ENCODE measurements at regions not wholly inside any gene's neighbourhood (a gene's known extent, or its start where the extent isn't known, plus 50 kb on each side); places are given as distances from the start of the nearest gene placed in this dataset.
"Not testable (repeated sequence)": the region's sequence is repeated elsewhere in the genome, so short reads cannot be mapped to it uniquely, and the experiment has no call there.

DNA sequence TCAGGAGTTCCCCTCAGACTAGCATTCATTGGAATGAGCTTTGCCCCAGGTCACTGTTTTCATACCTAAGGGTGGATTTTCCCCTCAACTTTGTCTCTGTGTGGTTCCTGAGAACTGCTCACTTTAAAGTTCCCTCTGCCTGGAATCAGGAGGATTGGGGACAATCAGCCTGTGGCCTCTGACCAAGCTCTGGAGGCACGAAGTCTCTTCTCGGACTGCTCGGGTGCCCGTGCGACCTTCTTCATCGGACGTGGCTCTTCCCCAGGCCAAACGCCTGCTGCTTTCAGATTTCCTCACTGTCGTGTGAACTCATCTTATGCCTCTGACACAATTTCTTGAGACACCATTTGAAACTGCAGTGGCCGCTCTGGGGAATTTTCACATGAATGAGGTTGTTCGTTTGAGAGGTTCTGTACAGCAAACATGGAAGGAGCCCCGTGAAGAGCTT lies 153.7 kb upstream of the PZP start:
- peaks cover 26% of the 10 kb centered on the region for H3K4me1 ChIP-seq (ENCODE audit: insufficient read depth)
- H3K4me3 ChIP-seq, result no peak overlapping the region
- Mint-ChIP-seq H3K9me3 (no peaks in the 10 kb centered on the region), H3K4me1 (peaks cover 38% of the 10 kb centered on the region), H3K36me3 (ENCODE audit: low read depth) (0 out of 3 replicates have a peak, but pooled peaks cover 3% of the 10 kb centered on the region), H3K27ac (peak overlapping the region; percentile 19), H3K4me3 (no peak overlapping the region), H3K27me3 (ENCODE audit: insufficient read depth, low read depth, poor library complexity) (peaks cover 4% of the 10 kb centered on the region)
- H3K27me3 ChIP-seq (ENCODE audit: insufficient read depth), result no peaks in the 10 kb centered on the region
- H3K27ac ChIP-seq (ENCODE audit: low read depth), result no peak overlapping the region
- H3K36me3 ChIP-seq (ENCODE audit: insufficient read depth), result no peaks in the 10 kb centered on the region
- DNase-seq (ENCODE audit: low spot score) (no peak), ATAC-seq (no peak)
- peak overlapping the region; percentile 13; the same call in 1 of the 2 replicates for H2AFZ ChIP-seq
- H3K79me2 ChIP-seq (replicated peaks; ENCODE audit: insufficient read depth), result no peaks in the 10 kb centered on the region
- no peaks in the 10 kb centered on the region for H3K9me2 ChIP-seq (ENCODE audit: insufficient read depth)
- no peaks in the 10 kb centered on the region for H3F3A ChIP-seq (replicated peaks; ENCODE audit: low read depth)
- H4K20me1 ChIP-seq (replicated peaks; ENCODE audit: insufficient read depth), result no peaks in the 10 kb centered on the region
- no peak overlapping the region for H3K4me2 ChIP-seq
- TF ChIP-seq EZH2 (IDR thresholded peaks at IDR 0.05; ENCODE audit: low read depth, unreplicated experiment) (no peak), STAT1 (IDR thresholded peaks at IDR 0.05; ENCODE audit: unreplicated experiment) (no peak)

DNA sequence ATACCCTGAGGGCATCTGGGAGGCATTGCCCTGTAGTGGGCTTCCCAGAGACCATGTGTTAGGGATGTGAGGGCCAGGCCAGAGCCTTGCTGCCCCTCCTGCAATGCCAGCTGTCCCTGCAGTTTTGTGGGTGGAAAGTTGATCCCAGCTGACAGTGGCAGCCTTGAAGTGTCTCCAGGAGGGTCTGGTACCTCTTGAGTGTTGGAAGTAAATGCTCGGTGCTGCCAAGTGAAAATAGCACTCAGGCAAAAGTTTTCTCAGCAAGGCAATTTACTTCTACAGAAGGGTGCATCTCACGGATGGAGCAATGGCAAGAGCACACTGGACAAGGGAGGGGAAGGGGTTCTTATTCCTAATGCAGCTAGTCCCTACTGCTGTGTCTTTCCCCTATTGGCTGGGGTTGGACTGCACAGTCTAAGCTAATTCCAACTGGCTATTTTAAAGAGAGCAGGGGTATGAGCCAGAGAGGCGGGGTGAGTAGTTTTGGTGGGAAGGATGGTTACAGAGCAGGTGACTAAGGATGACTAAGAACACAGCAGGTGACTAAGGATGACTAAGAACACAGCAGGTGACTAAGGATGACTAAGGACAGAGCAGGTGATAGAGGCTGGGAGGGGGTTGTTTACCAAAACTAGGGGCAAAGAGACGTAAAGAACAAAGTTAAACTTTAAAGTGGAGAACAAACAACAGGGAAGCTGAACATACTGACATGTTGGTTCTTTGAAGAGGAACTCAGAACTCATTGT lies 146.0 kb upstream of the PZP start:
- not testable (repeated sequence) for ATAC-seq; H3K27ac Mint-ChIP-seq; H3K4me2 ChIP-seq; H3K4me1 ChIP-seq (ENCODE audit: insufficient read depth); H3K79me2 ChIP-seq (replicated peaks; ENCODE audit: insufficient read depth); DNase-seq (ENCODE audit: low spot score); H4K20me1 ChIP-seq (replicated peaks; ENCODE audit: insufficient read depth); H3F3A ChIP-seq (replicated peaks; ENCODE audit: low read depth); H3K4me1 Mint-ChIP-seq; H3K9me2 ChIP-seq (ENCODE audit: insufficient read depth); H3K27me3 ChIP-seq (ENCODE audit: insufficient read depth); H2AFZ ChIP-seq; H3K4me3 Mint-ChIP-seq; H3K27ac ChIP-seq (ENCODE audit: low read depth); H3K36me3 ChIP-seq (ENCODE audit: insufficient read depth); H3K4me3 ChIP-seq
- H3K36me3 Mint-ChIP-seq (ENCODE audit: low read depth), result peaks cover 54% of the 10 kb centered on the region
- peaks cover 12% of the 10 kb centered on the region for H3K27me3 Mint-ChIP-seq (ENCODE audit: insufficient read depth, low read depth, poor library complexity)
- H3K9me3 Mint-ChIP-seq, result peaks cover 51% of the 10 kb centered on the region

DNA sequence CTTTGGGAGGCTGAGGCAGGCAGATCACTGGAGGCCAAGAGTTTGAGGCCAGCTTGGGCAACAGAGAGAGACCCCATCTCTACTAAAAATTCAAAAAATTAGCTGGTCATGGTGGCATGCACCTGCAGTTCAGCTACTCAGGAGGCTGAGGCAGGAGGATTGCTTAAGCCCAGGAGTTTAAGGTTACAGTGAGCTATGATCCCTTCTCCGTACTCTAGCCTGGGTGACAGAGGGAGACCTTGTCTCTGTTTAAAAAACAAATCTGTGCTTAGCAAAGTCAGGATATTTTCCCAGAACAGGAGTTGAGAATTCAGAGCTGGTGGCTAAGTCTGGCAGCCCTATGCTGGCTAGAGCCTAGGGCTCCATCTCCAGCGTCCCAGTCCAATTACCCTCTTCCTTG lies 142.9 kb upstream of the PZP start:
- Histone ChIP-seq H3K4me3 (no peak overlapping the region), H2AFZ (no peak overlapping the region), H3K4me1 (ENCODE audit: insufficient read depth) (no peaks in the 10 kb centered on the region), H3K27ac (ENCODE audit: low read depth) (no peak overlapping the region), H3F3A (replicated peaks; ENCODE audit: low read depth) (no peaks in the 10 kb centered on the region), H3K36me3 (ENCODE audit: insufficient read depth) (no peaks in the 10 kb centered on the region), H3K79me2 (replicated peaks; ENCODE audit: insufficient read depth) (no peaks in the 10 kb centered on the region), H3K9me2 (ENCODE audit: insufficient read depth) (peaks cover 4% of the 10 kb centered on the region; the same call in 1 of the 2 replicates), H4K20me1 (replicated peaks; ENCODE audit: insufficient read depth) (no peaks in the 10 kb centered on the region), H3K27me3 (ENCODE audit: insufficient read depth) (no peaks in the 10 kb centered on the region), H3K4me2 (no peak overlapping the region)
- Mint-ChIP-seq H3K9me3 (peaks cover 48% of the 10 kb centered on the region), H3K4me3 (no peak overlapping the region), H3K27me3 (ENCODE audit: insufficient read depth, low read depth, poor library complexity) (peaks cover 11% of the 10 kb centered on the region), H3K36me3 (ENCODE audit: low read depth) (peaks cover 51% of the 10 kb centered on the region), H3K4me1 (no peaks in the 10 kb centered on the region; the same call in 2 of the 3 replicates), H3K27ac (no peak overlapping the region)
- ATAC-seq (no peak), DNase-seq (ENCODE audit: low spot score) (no peak)
- no peak for TF ChIP-seq ZNF114 (CRISPR knock-in tag; IDR thresholded peaks at IDR 0.05)
- TF ChIP-seq CREB1 (CRISPR knock-in tag; IDR thresholded peaks at IDR 0.05; ENCODE audit: low read depth), result no peak
- TF ChIP-seq, protein P1, sequence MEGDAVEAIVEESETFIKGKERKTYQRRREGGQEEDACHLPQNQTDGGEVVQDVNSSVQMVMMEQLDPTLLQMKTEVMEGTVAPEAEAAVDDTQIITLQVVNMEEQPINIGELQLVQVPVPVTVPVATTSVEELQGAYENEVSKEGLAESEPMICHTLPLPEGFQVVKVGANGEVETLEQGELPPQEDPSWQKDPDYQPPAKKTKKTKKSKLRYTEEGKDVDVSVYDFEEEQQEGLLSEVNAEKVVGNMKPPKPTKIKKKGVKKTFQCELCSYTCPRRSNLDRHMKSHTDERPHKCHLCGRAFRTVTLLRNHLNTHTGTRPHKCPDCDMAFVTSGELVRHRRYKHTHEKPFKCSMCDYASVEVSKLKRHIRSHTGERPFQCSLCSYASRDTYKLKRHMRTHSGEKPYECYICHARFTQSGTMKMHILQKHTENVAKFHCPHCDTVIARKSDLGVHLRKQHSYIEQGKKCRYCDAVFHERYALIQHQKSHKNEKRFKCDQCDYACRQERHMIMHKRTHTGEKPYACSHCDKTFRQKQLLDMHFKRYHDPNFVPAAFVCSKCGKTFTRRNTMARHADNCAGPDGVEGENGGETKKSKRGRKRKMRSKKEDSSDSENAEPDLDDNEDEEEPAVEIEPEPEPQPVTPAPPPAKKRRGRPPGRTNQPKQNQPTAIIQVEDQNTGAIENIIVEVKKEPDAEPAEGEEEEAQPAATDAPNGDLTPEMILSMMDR (conservative IDR thresholded peaks at IDR 0.05; ENCODE audit: low read depth in 2 of 2), result no peak
- TF ChIP-seq, protein P2, sequence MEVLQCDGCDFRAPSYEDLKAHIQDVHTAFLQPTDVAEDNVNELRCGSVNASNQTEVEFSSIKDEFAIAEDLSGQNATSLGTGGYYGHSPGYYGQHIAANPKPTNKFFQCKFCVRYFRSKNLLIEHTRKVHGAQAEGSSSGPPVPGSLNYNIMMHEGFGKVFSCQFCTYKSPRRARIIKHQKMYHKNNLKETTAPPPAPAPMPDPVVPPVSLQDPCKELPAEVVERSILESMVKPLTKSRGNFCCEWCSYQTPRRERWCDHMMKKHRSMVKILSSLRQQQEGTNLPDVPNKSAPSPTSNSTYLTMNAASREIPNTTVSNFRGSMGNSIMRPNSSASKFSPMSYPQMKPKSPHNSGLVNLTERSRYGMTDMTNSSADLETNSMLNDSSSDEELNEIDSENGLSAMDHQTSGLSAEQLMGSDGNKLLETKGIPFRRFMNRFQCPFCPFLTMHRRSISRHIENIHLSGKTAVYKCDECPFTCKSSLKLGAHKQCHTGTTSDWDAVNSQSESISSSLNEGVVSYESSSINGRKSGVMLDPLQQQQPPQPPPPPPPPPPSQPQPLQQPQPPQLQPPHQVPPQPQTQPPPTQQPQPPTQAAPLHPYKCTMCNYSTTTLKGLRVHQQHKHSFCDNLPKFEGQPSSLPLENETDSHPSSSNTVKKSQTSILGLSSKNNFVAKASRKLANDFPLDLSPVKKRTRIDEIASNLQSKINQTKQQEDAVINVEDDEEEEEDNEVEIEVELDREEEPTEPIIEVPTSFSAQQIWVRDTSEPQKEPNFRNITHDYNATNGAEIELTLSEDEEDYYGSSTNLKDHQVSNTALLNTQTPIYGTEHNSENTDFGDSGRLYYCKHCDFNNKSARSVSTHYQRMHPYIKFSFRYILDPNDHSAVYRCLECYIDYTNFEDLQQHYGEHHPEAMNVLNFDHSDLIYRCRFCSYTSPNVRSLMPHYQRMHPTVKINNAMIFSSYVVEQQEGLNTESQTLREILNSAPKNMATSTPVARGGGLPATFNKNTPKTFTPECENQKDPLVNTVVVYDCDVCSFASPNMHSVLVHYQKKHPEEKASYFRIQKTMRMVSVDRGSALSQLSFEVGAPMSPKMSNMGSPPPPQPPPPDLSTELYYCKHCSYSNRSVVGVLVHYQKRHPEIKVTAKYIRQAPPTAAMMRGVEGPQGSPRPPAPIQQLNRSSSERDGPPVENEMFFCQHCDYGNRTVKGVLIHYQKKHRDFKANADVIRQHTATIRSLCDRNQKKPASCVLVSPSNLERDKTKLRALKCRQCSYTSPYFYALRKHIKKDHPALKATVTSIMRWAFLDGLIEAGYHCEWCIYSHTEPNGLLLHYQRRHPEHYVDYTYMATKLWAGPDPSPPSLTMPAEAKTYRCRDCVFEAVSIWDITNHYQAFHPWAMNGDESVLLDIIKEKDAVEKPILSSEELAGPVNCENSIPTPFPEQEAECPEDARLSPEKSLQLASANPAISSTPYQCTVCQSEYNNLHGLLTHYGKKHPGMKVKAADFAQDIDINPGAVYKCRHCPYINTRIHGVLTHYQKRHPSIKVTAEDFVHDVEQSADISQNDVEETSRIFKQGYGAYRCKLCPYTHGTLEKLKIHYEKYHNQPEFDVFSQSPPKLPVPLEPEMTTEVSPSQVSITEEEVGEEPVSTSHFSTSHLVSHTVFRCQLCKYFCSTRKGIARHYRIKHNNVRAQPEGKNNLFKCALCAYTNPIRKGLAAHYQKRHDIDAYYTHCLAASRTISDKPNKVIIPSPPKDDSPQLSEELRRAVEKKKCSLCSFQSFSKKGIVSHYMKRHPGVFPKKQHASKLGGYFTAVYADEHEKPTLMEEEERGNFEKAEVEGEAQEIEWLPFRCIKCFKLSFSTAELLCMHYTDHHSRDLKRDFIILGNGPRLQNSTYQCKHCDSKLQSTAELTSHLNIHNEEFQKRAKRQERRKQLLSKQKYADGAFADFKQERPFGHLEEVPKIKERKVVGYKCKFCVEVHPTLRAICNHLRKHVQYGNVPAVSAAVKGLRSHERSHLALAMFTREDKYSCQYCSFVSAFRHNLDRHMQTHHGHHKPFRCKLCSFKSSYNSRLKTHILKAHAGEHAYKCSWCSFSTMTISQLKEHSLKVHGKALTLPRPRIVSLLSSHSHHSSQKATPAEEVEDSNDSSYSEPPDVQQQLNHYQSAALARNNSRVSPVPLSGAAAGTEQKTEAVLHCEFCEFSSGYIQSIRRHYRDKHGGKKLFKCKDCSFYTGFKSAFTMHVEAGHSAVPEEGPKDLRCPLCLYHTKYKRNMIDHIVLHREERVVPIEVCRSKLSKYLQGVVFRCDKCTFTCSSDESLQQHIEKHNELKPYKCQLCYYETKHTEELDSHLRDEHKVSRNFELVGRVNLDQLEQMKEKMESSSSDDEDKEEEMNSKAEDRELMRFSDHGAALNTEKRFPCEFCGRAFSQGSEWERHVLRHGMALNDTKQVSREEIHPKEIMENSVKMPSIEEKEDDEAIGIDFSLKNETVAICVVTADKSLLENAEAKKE (CRISPR knock-in tag; IDR thresholded peaks at IDR 0.05), result no peak

Data from GM23338 (cell line).